ENCODE measurements at regions not wholly inside any gene's neighbourhood (a gene's known extent, or its start where the extent isn't known, plus 50 kb on each side); places are given as distances from the start of the nearest gene placed in this dataset.

GRCh38 chr6:54010340-54011276 is 100.6 kb upstream of the MLIP start:
- DNase-seq (ENCODE audit: low spot score), result no peak

DNA sequence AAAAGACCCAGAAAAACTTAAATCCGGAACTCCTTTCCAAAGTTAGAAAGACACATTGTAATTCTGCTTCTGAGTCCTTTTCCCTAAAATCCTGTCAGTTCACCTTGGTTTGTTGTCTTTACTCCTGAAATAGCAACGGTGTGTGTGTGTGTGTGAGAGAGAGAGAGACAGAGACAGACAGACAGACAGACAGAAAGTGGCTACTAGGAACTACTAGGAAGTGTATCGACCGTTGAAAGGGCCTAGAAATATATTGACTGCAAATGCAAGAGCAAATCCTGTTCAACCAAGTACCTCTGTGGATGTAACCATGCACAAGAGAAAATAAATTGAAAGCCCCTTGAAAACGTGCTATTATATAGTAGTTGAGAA is 100.0 kb upstream of the MLIP start:
- no peak for DNase-seq (ENCODE audit: low spot score)

GRCh38 chr6:54013966-54014365 is 97.3 kb upstream of the MLIP start:
- DNase-seq (ENCODE audit: low spot score), result no peak

- no peak for DNase-seq (ENCODE audit: low spot score)
Measured at GRCh38 chr6:54014440-54014839, 96.8 kb upstream of the MLIP start.

DNA sequence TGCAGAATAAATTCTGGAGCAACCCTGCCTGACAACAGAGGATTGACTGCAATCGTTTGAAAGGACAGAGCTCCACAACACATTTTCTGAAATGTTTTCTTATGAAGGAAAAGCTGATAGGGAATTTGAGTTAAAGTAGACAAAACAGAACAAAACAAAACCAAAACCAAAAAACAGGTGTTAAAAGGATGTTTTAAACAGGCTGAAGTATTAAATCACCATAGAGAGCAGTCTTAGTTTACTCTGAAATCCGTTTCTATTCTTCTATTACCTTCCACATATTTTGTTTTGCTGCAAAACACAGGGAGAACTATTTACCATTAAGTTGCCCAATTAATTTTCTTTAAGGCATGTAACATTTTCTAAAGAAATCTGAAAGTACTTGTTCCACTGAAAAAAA is 93.4 kb upstream of the MLIP start:
- DNase-seq (ENCODE audit: low spot score), result no peak

DNA sequence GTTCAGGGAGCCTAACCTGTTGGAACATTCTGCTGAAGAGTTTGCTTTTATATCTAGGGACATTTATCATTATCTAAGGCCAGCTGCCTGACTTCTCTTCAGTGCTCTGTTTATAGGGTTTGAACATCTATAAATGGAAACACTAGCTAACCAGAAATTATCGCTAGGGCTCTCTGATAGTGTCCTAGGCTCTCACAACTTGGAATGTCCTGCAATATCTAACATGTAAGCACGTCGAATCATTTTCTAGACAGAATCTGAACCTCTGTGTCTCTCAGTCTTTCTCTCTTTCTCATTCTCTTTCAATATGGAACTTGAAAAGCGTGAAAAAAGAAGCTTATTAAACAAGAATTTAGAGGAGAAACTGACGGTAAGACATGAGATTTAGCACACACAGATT is 92.5 kb upstream of the MLIP start:
- DNase-seq (ENCODE audit: low spot score), result no peak

DNA sequence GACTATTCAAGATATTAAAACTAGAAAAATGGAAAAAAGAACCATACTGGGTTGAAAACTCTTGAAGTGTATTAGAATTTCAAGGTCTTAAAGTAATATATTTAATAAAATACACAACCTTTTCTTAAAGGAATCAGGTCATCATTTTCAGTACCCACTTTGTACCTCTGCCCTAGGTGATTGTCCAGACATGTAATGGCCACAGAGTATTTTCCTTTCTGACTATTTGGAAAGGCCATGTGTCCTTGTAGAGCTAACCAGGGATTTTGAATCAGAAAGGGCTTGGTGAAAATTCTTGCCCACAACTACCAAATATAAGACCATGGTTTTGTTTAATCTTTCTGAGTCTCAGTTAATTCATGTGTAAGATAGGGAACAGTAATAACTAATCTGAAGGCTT is 91.4 kb upstream of the MLIP start:
- DNase-seq (ENCODE audit: low spot score), result no peak

GRCh38 chr6:54020334-54020733 is 90.9 kb upstream of the MLIP start:
- no peak for DNase-seq (ENCODE audit: low spot score)

DNA sequence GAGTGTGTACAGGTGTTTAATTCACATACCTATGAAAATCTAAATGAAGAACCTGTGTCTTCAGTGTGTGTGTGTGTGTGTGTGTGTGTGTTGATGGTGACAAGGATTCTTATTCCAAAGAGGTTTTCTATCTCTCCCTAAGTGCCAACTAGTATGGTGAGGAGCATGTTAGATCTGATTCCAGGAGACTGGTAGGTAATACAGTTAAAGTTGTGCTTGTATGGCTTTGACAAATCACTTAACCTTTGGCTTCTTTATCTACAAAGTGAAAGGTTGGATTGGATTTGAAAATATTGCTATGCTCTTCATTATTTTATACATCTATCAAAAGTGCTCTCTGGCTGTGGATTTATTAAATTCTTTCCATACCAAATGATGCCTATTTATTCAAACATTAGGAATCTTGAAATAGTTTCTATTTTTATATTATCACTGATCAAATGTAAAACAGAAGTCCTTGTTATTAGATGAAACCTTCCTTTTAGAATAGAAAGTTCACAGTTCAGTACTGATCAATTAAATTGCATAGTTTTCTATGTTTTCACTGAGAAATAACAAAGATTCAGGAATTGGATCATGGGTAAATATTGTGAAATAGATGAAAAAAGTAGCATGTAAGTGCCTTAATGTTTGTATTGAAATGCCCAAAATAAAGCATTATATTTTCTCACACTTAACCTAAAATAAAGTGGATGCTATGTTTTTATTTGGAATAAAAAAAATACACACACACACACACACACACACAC is 84.4 kb upstream of the MLIP start:
- no peak for DNase-seq (ENCODE audit: low spot score)

DNA sequence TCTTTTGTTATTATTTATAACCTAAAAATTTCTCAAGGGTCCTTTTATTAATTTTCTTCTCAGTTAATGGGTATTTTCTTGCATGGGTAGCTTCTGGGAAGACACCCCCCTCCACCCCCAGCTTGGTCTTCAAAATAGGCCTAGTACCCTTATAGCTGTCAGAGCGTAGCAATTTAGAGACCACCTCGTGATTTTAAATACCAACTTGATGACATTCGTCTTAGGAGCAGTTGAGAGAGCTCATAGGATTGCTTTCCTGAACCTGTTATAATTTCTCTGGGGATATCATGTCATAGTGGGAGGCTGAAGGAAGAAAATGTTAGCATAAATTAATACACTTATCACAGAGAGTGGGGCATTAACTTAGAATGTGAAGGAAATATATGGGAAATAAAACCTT is 83.1 kb upstream of the MLIP start:
- DNase-seq (ENCODE audit: low spot score), result no peak

GRCh38 chr6:54029187-54029586 is 82.1 kb upstream of the MLIP start:
- DNase-seq (ENCODE audit: low spot score), result no peak

DNA sequence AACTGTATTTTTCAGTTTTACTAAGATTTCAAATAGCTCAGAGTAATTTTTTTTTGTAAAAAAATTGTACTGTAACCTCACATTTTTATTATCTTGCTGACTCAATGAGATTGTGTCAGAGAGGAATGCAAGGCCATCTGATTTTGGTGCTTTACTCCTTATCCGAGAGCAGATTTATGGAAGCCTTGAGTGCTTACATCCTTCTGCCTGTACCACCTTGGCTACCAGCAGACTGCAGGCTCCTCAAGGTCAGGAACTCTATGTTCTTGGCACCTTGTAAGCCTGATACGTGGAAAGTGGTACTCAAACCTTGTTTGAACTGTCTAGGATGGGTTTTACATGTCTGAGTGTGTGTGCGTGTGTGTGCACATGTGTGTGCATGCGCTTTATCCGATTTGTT is 80.1 kb upstream of the MLIP start:
- DNase-seq (ENCODE audit: low spot score), result peak; percentile 13

DNA sequence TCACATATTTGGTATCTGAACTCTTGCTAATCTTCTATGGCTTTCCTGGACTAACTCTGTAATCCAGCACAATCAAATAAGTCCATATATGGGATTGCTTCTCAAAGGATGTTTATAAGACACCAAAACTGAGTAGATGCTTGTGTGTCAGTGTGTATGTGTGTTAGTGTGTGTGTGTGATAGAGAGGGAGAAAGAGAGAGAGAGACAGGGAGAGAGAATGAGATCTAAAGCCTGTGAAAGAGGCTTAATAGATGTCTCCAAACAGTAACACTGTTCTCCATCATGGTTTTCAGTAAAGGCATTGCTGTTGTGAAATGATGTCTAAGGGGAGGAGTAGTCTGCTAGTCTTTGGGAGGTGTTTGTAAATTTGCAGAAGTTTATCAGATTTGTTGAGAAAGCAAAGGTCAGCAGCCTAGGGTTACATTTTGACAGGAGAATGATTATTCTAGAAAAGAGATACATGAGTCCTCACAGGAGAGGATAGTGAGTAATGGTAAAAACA is 73.9 kb upstream of the MLIP start:
- no peak for DNase-seq (ENCODE audit: low spot score)

- DNase-seq (ENCODE audit: low spot score), result no peak
Measured at GRCh38 chr6:54040545-54040944, 70.7 kb upstream of the MLIP start.

DNA sequence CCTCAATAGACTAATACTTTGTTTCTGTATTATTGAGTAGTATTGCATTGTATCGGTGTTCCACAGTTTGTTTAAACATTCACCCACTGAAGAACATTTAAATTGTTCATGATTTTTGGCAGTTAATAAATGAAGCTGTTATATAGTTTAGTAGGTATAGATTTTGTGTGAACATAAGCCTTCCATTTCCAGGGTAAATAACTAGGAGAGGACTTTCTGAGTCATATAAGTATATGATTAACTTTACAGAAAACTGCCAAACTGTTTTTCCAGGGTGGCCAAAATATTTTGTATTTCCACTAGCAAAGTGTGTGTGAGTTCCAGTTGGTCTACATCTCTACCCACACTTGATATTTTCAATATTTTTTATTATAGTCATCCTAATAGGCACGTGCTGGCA is 70.0 kb upstream of the MLIP start:
- DNase-seq (ENCODE audit: low spot score), result no peak

- no peak for DNase-seq (ENCODE audit: low spot score)
Measured at GRCh38 chr6:54043360-54043759, 67.9 kb upstream of the MLIP start.

DNA sequence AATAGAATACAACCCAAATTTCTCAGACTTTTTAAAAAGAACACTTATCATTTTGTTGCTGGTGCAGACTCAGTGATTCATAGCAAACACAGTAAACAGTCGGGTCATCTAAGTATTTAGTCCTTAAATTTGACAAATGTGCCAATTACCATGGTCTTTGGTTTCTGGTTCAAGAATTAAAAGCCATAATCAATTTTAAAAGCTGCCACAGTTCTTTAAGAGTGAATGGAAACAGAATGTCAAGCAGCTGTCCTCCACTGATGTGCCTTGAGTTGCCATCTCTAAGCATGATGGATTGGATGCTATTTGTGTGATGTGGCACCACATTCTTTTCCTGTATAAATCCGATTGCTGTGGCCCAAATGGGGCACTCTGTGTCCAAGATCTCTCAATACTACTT is 67.2 kb upstream of the MLIP start:
- no peak for DNase-seq (ENCODE audit: low spot score)

GRCh38 chr6:54048782-54049181 is 62.5 kb upstream of the MLIP start:
- no peak for DNase-seq (ENCODE audit: low spot score)

GRCh38 chr6:54050750-54051149 is 60.5 kb upstream of the MLIP start:
- DNase-seq (ENCODE audit: low spot score), result no peak

GRCh38 chr6:54053881-54054391 is 57.3 kb upstream of the MLIP start:
- DNase-seq (ENCODE audit: low spot score), result peak; percentile 79

GRCh38 chr6:54056105-54056504 is 55.1 kb upstream of the MLIP start:
- DNase-seq (ENCODE audit: low spot score), result no peak

DNA sequence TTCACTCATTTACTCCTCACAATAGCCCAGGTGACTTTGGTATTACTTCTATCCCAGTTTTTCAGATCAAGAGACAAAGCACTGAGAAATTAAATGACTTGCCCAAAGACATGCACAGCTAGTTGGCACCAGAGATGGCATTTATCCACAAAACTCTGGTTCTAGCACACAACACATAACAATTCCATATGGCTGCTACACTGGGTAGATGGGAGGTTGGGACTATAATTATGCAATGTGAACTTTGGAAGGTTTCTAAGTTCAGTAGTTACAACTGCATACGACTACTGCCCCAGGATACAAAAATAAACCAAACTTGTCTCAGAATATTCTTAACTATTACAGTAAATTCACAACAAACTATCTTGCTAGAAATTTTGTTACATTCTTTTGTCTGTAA is 54.2 kb upstream of the MLIP start:
- DNase-seq (ENCODE audit: low spot score), result no peak

- no peak for DNase-seq (ENCODE audit: low spot score)
Measured at GRCh38 chr6:54058236-54058635, 53.0 kb upstream of the MLIP start.
